HG02763 (cell line): ENCODE measurements at regions not wholly inside any gene's neighbourhood (a gene's known extent, or its start where the extent isn't known, plus 50 kb on each side); places are given as distances from the start of the nearest gene placed in this dataset.

Experiments used
- ATAC-seq: cut with Tn5 transposase; IDR thresholded peaks from one replicate; pipeline ENCODE4 v1.9.1; 2021; ENCODE audit warnings: mild to moderate bottlenecking, moderate library complexity; ENCODE audit not compliant: unreplicated experiment

GRCh38 chr5:6910950-6911349 lies 197.7 kb downstream of the TENT4A start:
- no peak for ATAC-seq

GRCh38 chr5:6914347-6914746 lies 201.1 kb downstream of the TENT4A start:
- no peak for ATAC-seq

GRCh38 chr5:6915574-6915973 lies 202.3 kb downstream of the TENT4A start:
- ATAC-seq = no peak

- ATAC-seq = no peak
Observed at GRCh38 chr5:6918255-6918654, 205.0 kb downstream of the TENT4A start.

- no peak for ATAC-seq
Observed at GRCh38 chr5:6920628-6921256, 207.5 kb downstream of the TENT4A start.

- ATAC-seq = no peak
Observed at GRCh38 chr5:6926491-6927038, 213.3 kb downstream of the TENT4A start.

GRCh38 chr5:6936031-6936430 lies 222.8 kb downstream of the TENT4A start:
- no peak for ATAC-seq

GRCh38 chr5:6937677-6938076 lies 224.4 kb downstream of the TENT4A start:
- no peak for ATAC-seq

- no peak for ATAC-seq
Observed at GRCh38 chr5:6941631-6942030, 228.4 kb downstream of the TENT4A start.

- no peak for ATAC-seq
Observed at GRCh38 chr5:6943197-6944112, 230.2 kb downstream of the TENT4A start.

GRCh38 chr5:6948562-6948961 lies 235.3 kb downstream of the TENT4A start:
- no peak for ATAC-seq

- no peak for ATAC-seq
Observed at GRCh38 chr5:6949230-6949629, 236.0 kb downstream of the TENT4A start.

- no peak for ATAC-seq
Observed at GRCh38 chr5:6950250-6950649, 237.0 kb downstream of the TENT4A start.

GRCh38 chr5:6950860-6951259 lies 237.6 kb downstream of the TENT4A start:
- no peak for ATAC-seq

- ATAC-seq = no peak
Observed at GRCh38 chr5:6961123-6961522, 247.9 kb downstream of the TENT4A start.

GRCh38 chr5:6961837-6962635 lies 248.8 kb downstream of the TENT4A start:
- no peak for ATAC-seq

- no peak for ATAC-seq
Observed at GRCh38 chr5:6976971-6977370, 263.7 kb downstream of the TENT4A start.

GRCh38 chr5:6979061-6979460 lies 265.8 kb downstream of the TENT4A start:
- no peak for ATAC-seq

GRCh38 chr5:6989230-6989629 lies 276.0 kb downstream of the TENT4A start:
- ATAC-seq = no peak

- ATAC-seq = no peak
Observed at GRCh38 chr5:6994097-6994496, 280.9 kb downstream of the TENT4A start.

- no peak for ATAC-seq
Observed at GRCh38 chr5:6995115-6995514, 281.9 kb downstream of the TENT4A start.
